PC-9 (cell line): ENCODE measurements at regions not wholly inside any gene's neighbourhood (a gene's known extent, or its start where the extent isn't known, plus 50 kb on each side); places are given as distances from the start of the nearest gene placed in this dataset.

ENCODE experiments used
- EZH2 ChIP-seq: fragments of 200-600 bp; sonication (generic); IDR thresholded peaks from 2 replicates; pipeline ENCODE4 v1.8.0; 2017; ENCODE audit warnings: antibody characterized with exemption, low read depth
- TF ChIP-seq, protein P1 (sequence below): fragments of 200-600 bp; sonication (generic); conservative IDR thresholded peaks from 2 replicates; pipeline ENCODE4 v1.6.1; 2017; ENCODE audit warnings: mixed run types, antibody characterized with exemption, mild to moderate bottlenecking, moderate library complexity

DNA sequence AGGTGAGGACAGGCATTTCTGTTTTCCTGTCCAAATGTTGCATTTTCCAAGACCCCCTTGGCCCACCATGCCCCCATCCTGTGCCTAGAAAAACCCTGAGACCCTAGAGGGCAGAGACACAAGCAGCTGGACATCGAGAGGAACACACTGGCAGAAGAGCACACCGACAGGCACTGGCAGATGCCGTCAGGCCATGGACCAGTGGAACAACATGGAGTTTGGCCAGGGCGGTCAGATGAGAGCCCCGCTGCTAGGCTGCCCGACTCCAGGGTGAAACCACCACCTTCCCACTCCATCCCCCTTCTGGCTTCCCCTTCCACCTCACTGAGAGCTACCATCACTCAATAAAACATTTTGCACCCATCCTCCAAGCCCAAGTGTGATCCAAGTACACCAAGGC lies 438.4 kb downstream of the SIPA1L2 start:
- TF ChIP-seq, protein P1, sequence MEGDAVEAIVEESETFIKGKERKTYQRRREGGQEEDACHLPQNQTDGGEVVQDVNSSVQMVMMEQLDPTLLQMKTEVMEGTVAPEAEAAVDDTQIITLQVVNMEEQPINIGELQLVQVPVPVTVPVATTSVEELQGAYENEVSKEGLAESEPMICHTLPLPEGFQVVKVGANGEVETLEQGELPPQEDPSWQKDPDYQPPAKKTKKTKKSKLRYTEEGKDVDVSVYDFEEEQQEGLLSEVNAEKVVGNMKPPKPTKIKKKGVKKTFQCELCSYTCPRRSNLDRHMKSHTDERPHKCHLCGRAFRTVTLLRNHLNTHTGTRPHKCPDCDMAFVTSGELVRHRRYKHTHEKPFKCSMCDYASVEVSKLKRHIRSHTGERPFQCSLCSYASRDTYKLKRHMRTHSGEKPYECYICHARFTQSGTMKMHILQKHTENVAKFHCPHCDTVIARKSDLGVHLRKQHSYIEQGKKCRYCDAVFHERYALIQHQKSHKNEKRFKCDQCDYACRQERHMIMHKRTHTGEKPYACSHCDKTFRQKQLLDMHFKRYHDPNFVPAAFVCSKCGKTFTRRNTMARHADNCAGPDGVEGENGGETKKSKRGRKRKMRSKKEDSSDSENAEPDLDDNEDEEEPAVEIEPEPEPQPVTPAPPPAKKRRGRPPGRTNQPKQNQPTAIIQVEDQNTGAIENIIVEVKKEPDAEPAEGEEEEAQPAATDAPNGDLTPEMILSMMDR = no peak
- TF ChIP-seq EZH2 = no peak
